Fibroblast of the conjunctiva (primary cell): ENCODE measurements at regions not wholly inside any gene's neighbourhood (a gene's known extent, or its start where the extent isn't known, plus 50 kb on each side); places are given as distances from the start of the nearest gene placed in this dataset.
"Not testable (repeated sequence)": the region's sequence is repeated elsewhere in the genome, so short reads cannot be mapped to it uniquely, and the experiment has no call there.

Source experiments
- DNase-seq: peaks from one replicate; pipeline ENCODE4 v3.0.0-alpha.2; 2010; ENCODE audit warnings: low read depth

- DNase-seq, result no peak
Observed at GRCh38 chr1:106266786-106267185, 789.7 kb upstream of the PRMT6 start.

- no peak for DNase-seq
Observed at GRCh38 chr1:106268070-106268469, 788.4 kb upstream of the PRMT6 start.

GRCh38 chr1:106276871-106277270 is 779.6 kb upstream of the PRMT6 start:
- peak; percentile 13 for DNase-seq

- no peak for DNase-seq
Observed at GRCh38 chr1:106277786-106278185, 778.7 kb upstream of the PRMT6 start.

GRCh38 chr1:106278716-106279115 is 777.8 kb upstream of the PRMT6 start:
- DNase-seq, result no peak

DNA sequence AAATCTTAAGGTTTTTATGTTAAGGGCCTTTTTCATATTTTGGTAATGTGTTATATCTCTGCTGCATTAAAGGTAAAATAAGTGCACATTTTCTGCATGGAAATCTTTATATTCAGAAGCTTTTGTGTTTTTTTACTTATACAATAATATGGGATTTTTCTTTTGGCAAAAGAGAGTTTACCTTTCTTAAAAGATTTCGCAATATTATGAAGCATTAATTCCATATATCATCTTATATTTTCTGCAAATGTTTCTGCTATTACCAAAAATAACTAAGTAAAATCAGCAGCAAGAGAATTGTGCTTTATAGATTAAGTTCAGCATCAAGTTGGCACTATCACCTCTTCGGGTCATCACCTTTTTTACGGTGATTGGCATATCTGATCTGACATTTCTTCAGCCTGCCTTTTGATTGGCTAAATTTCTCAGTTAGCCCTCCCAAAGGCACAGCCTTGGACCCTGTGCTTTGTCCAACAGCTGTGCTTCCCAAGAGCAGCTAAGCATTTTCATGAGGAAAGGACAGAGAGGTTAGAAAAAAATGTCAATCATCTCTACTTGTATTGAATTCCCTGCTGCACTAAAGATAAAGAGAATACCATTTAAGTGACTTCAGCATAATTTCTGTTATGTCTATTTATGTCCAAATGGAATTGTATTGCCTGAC is 767.1 kb upstream of the PRMT6 start:
- no peak for DNase-seq

GRCh38 chr1:106290805-106291501 is 765.5 kb upstream of the PRMT6 start:
- DNase-seq, result no peak

GRCh38 chr1:106292130-106292529 is 764.3 kb upstream of the PRMT6 start:
- no peak for DNase-seq

- no peak for DNase-seq
Observed at GRCh38 chr1:106296431-106296830, 760.0 kb upstream of the PRMT6 start.

DNA sequence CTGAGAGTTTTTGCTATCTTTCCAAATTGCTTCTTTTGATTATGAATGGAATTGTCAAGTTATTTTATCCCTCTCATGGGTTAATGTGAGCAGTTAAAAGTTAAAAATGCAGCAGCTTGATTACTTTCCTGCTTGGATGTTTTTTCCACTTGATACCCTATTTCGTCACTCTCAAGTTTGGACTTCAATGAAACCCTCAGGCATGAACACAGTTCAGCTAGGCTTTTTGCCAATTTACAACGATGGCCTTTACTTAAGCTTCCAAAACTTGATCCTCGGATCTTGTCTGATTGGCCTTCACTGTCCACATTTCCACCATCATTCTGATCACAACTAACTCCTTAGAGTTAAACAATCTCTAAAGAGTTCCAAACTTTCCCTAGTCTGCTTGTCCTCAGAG is 752.4 kb upstream of the PRMT6 start:
- no peak for DNase-seq

- no peak for DNase-seq
Observed at GRCh38 chr1:106319612-106320011, 736.9 kb upstream of the PRMT6 start.

- no peak for DNase-seq
Observed at GRCh38 chr1:106325600-106325999, 730.9 kb upstream of the PRMT6 start.

GRCh38 chr1:106344494-106344893 is 712.0 kb upstream of the PRMT6 start:
- DNase-seq, result no peak

DNA sequence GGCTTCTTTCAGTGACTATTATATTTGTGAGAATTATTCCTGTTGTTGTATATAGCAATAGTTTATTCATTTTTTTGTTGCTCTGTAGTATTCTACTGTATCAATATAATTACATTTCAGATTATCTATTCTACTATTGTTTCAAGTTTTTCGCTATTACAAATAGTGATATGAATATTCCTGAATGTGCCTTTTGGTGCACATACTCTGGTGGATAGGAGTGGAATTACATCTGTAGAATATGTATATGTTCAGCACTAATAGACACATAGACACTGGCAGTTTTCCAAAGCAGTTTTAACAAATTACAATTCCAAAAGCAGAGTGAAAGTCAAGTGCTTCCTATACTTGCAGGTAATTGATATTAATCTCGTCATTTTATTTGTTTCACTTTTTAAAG is 696.2 kb upstream of the PRMT6 start:
- no peak for DNase-seq

DNA sequence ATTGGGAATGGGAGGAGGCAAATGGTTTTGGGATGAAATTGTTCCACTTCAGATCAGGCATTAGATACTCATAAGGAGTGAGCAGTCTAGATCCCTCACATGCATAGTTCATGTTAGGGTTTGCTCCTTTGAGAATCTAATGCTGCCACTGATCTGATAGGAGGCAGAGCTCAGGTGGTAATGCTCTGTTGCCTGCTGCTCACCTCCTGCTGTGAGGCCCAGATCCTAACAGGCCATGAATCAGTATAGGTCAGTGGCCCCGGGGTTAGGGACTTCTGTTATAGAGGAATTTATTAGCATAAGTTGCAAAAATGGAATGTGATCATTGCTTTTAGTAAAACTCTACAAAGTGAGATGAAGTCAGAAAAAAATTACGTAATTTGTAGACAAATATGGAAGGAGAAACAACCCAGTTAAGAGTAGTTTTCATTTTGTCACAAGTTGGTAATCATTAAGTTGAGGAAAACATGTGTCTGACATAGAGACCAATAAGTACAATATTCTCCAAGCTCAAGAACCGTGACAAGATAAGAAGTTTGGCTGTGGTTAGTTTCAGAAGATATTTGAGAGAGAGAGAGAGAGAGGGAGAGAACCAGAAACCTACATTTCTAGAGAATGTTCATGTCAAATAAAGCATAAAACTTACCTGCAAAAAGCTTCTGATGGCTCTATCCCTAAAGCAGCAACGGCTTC is 689.7 kb upstream of the PRMT6 start:
- DNase-seq, result no peak

DNA sequence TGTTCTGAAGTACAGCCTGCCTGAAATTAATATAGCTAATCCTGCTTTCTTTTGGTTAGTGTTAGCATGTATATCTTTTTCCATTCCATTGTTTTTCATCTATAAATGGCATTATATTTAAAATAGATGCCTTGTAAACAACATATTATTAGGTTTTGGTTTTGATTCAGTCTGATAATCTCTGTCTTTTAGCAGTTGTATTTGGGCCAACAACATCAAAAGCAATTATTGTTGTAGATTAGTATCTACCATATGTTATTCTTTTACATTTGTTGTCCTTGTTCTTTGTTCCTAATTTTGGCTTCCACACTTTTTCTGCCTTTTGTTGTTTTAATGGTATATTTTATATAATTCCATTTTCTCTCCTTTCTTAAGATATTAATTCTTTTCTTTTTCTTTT is 678.2 kb upstream of the PRMT6 start:
- DNase-seq, result no peak

DNA sequence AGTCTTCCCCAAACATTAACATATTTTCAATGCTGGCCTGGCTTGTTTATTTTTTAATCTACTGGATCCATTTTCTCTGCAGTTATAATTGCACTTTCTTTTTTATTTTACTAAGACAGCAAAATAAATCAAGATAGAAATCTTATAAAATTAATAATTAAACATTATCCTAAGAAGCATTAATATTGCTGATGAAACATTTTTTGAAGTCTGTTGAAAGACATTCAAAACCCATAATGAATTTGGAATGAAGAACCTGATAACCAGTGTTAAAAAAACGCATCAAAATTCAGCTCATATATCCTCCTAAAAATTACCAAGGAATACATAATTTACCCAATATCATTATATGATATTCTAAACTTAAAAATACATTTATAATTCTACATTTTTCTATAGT is 675.7 kb upstream of the PRMT6 start:
- no peak for DNase-seq

- not testable (repeated sequence) for DNase-seq
Observed at GRCh38 chr1:106389160-106389559, 667.3 kb upstream of the PRMT6 start.

DNA sequence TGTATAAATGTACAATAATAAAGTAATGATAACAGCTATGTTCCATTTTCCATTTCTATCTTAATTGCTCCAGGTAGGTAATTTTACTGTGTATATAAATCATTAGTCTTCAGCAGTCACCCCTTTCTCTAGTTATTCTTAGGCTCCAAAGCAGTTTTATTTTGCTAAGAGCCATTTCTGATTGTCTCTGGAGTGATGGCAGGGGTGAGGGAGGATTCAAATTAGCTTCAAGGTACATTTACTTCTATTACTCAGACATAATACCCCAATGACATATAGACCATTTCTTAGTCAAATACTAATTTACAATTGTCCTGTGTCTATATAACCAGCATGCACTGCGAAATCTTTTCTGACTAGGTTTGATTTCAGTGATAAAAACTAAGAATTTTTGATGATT is 663.4 kb upstream of the PRMT6 start:
- DNase-seq, result no peak

- DNase-seq, result no peak
Observed at GRCh38 chr1:106396020-106396419, 660.5 kb upstream of the PRMT6 start.

GRCh38 chr1:106398391-106398790 is 658.1 kb upstream of the PRMT6 start:
- no peak for DNase-seq

- no peak for DNase-seq
Observed at GRCh38 chr1:106406114-106406513, 650.4 kb upstream of the PRMT6 start.

DNA sequence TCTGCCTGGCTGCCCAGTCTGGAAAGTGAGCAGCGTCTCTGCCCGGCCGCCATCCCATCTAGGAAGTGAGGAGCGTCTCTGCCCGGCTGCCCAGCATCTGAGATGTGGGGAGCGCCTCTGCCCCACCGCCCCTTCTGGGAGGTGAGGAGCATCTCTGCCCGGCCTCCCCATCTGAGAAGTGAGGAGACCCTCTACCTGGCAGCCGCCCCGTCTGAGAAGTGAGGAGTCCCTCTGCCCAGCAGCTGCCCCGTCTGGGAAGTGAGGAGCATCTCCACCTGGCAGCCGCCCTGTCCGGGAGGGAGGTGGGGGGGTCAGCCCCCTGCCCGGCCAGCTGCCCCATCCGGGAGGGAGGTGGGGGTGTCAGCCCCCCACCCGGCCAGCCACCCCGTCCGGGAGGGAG is 644.2 kb upstream of the PRMT6 start:
- DNase-seq, result not testable (repeated sequence)
